ENCODE measurements at regions not wholly inside any gene's neighbourhood (a gene's known extent, or its start where the extent isn't known, plus 50 kb on each side); places are given as distances from the start of the nearest gene placed in this dataset.

DNA sequence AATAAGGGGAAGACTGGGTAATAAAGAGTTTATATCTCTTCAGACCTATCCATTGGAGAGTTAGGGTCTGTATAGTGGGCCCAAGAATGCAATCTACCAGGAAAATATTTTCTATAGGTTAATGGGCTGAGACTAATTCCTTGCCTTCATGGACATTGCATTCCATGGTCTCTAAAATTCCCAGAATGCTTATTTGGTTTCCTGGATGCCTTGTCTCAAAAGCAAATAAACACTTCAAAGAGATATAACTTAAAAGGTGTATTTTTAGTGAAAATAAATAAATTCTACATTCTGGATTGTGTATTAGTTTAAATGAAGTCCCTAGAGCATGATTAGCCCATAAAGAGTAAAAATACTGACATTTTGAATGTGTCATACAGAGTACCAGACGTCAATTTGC is 550.1 kb upstream of the PKN2 start:
- no peak for FAIRE-seq
- H3K27me3 ChIP-seq (ENCODE audit: control insufficient read depth in 3 of 3, insufficient read depth in 3 of 3, low read length in 3 of 3): no peaks in the 10 kb centered on the region
- 77 to 81% (median 80%) methylated on average over 1 of the region's 1 CpG for WGBS, 3 donors

DNA sequence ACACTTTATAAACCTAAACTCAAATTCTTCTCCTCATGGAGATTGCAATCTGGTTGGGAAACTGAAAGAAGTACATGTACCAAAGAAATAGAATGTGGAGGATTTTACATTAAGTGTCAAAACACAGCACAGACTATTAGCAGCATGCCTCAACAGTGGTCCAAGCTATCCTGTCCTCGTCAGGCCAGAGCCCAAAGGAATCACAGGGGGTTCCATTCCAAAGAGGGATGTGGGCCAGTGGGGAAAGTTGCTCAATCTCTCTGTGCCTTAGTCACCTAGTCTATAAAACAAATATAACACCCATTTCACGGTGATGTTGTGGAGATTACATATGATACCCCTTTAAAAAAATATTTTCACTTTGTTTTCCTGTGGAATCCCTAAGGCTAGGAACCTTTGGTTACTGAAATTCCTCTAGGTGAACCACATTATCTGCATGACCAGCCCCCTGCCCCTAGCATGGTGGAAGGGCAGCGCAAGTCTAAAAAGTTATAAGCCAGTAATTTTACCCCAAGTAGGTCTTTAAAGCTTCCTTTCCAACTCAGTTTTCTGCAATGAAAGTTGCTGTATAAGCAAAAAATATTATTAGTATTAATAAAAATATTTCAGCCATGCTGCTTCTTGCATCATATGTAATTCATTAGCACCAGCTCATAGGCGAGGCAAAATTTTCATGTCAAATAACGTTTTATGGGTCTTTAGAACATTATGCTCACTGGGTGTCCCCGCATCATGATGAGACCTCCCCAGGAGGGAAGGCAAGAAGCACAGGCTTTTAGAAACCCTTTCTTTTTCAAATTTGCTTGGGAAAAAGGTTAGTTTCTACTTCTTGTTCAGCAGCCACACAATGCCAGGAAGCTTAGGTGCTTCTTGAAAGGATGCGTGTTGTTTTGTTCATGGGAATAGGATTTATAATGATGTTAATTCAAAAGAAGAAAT is 548.8 kb upstream of the PKN2 start:
- WGBS, 3 donors: 91% methylated on average over 7 of the region's 7 CpGs
- H3K36me3 ChIP-seq (ENCODE audit: control insufficient read depth in 3 of 3, insufficient read depth in 2 of 3, low read depth in 1 of 3, low read length in 3 of 3): no peaks in the 10 kb centered on the region
- H3K27me3 ChIP-seq (ENCODE audit: control insufficient read depth in 3 of 3, insufficient read depth in 3 of 3, low read length in 3 of 3): no peaks in the 10 kb centered on the region
- DNase-seq (no peak), FAIRE-seq (no peak)
- H3K27ac ChIP-seq (ENCODE audit: low read depth in 1 of 3, low read length in 2 of 3): no peak overlapping the region
- no peaks in the 10 kb centered on the region for H3K4me1 ChIP-seq (ENCODE audit: control insufficient read depth in 3 of 3, insufficient read depth in 2 of 3, low read depth in 1 of 3, low read length in 2 of 3)
- no peaks in the 10 kb centered on the region for H3K9me3 ChIP-seq (ENCODE audit: control insufficient read depth in 2 of 2, insufficient read depth in 1 of 2, low read depth in 1 of 2, low read length in 1 of 2)
- no peak overlapping the region for H3K4me3 ChIP-seq (ENCODE audit: low read depth in 1 of 3, low read length in 3 of 3)

More for the DNA sequence above, 550.1 kb upstream of the PKN2 start:
- no peak for DNase-seq
- H3K4me1 ChIP-seq (ENCODE audit: control insufficient read depth in 3 of 3, insufficient read depth in 2 of 3, low read depth in 1 of 3, low read length in 2 of 3): no peaks in the 10 kb centered on the region
- no peaks in the 10 kb centered on the region for H3K9me3 ChIP-seq (ENCODE audit: control insufficient read depth in 2 of 2, insufficient read depth in 1 of 2, low read depth in 1 of 2, low read length in 1 of 2)
- H3K27ac ChIP-seq (ENCODE audit: low read depth in 1 of 3, low read length in 2 of 3): no peak overlapping the region
- no peak overlapping the region for H3K4me3 ChIP-seq (ENCODE audit: low read depth in 1 of 3, low read length in 3 of 3)
- H3K36me3 ChIP-seq (ENCODE audit: control insufficient read depth in 3 of 3, insufficient read depth in 2 of 3, low read depth in 1 of 3, low read length in 3 of 3): no peaks in the 10 kb centered on the region

DNA sequence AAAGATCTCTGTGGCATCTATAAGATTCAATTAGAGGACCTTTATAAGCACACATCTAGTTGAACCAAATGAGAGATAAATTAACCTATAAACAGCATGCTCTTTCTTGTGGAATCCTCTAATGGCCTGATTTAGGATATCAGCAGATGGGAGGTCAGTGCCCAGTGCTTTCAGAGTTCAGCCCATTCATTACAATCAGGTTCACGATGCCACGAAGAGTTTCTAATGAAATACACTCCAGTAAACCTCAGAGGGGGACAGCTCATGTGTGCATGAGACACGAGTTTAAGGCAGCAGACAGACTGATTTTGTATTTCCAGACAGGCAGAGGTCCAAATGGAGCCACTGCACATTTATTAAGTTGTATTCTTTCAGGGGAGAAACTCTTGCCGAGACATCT is 544.4 kb upstream of the PKN2 start:
- Histone ChIP-seq H3K4me3 (ENCODE audit: low read depth in 1 of 3, low read length in 3 of 3) (no peak overlapping the region), H3K9me3 (ENCODE audit: control insufficient read depth in 2 of 2, insufficient read depth in 1 of 2, low read depth in 1 of 2, low read length in 1 of 2) (no peaks in the 10 kb centered on the region), H3K4me1 (ENCODE audit: control insufficient read depth in 3 of 3, insufficient read depth in 2 of 3, low read depth in 1 of 3, low read length in 2 of 3) (no peaks in the 10 kb centered on the region), H3K36me3 (ENCODE audit: control insufficient read depth in 3 of 3, insufficient read depth in 2 of 3, low read depth in 1 of 3, low read length in 3 of 3) (no peaks in the 10 kb centered on the region), H3K27me3 (ENCODE audit: control insufficient read depth in 3 of 3, insufficient read depth in 3 of 3, low read length in 3 of 3) (no peaks in the 10 kb centered on the region), H3K27ac (ENCODE audit: low read depth in 1 of 3, low read length in 2 of 3) (no peak overlapping the region)
- DNase-seq (no peak), FAIRE-seq (no peak)
- WGBS, 3 donors: 74 to 90% (median 80%) methylated on average over 4 of the region's 4 CpGs

DNA sequence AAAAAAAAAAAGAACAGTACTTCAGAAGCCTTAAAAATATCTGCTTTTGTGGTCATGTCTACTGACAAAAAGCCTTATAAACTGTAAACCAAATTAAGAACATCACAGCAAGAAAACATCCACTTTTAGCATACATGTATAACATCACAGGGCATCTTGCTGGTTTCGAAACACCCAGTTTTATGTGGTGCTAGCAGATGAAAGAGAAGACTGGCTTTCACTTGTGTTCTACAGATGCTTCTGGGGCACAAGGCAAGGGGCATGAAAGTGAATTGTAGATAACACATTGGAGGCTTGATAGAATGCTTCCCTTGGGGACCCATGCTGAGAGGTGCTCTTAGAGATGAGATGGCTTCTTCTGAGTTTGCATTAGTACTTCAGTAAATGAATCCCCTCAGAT is 543.7 kb upstream of the PKN2 start:
- H3K27ac ChIP-seq (ENCODE audit: low read depth in 1 of 3, low read length in 2 of 3): no peak overlapping the region
- H3K4me1 ChIP-seq (ENCODE audit: control insufficient read depth in 3 of 3, insufficient read depth in 2 of 3, low read depth in 1 of 3, low read length in 2 of 3): no peaks in the 10 kb centered on the region
- H3K4me3 ChIP-seq (ENCODE audit: low read depth in 1 of 3, low read length in 3 of 3): no peak overlapping the region
- no peaks in the 10 kb centered on the region for H3K36me3 ChIP-seq (ENCODE audit: control insufficient read depth in 3 of 3, insufficient read depth in 2 of 3, low read depth in 1 of 3, low read length in 3 of 3)
- FAIRE-seq: no peak
- no peaks in the 10 kb centered on the region for H3K27me3 ChIP-seq (ENCODE audit: control insufficient read depth in 3 of 3, insufficient read depth in 3 of 3, low read length in 3 of 3)
- H3K9me3 ChIP-seq (ENCODE audit: control insufficient read depth in 2 of 2, insufficient read depth in 1 of 2, low read depth in 1 of 2, low read length in 1 of 2): no peaks in the 10 kb centered on the region
- DNase-seq: no peak
- 80 to 94% (median 90%) methylated on average over 1 of the region's 1 CpG for WGBS, 3 donors

DNA sequence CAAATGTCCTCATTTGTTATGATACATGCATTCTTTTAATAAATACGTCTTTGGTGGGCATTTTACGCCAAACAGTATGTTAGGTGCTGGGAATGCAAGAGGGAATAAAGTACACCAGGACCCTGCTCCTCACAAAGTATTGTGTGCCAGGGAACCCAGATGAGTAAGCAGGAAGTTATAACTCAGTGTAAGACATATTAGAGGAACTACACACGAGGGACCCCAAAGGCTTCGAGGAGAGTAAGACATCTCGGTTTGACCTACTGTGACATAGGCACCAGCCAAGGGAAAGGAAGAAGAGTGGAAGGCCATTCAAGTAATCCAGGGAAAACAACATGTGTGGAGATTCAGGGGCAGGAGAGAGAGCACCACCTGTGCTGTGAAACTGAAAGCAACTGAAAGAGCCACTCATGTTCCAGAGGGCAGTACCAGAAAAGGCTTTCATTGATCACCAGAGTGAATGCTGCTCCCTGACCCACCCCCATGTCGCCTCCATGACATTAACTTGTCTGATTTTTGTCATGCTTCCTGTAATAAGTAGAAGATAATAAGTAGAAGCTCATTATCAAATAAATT is 542.5 kb upstream of the PKN2 start:
- Histone ChIP-seq H3K27ac (ENCODE audit: low read depth in 1 of 3, low read length in 2 of 3) (no peak overlapping the region), H3K36me3 (ENCODE audit: control insufficient read depth in 3 of 3, insufficient read depth in 2 of 3, low read depth in 1 of 3, low read length in 3 of 3) (no peaks in the 10 kb centered on the region), H3K27me3 (ENCODE audit: control insufficient read depth in 3 of 3, insufficient read depth in 3 of 3, low read length in 3 of 3) (no peaks in the 10 kb centered on the region), H3K4me3 (ENCODE audit: low read depth in 1 of 3, low read length in 3 of 3) (no peak overlapping the region), H3K9me3 (ENCODE audit: control insufficient read depth in 2 of 2, insufficient read depth in 1 of 2, low read depth in 1 of 2, low read length in 1 of 2) (no peaks in the 10 kb centered on the region), H3K4me1 (ENCODE audit: control insufficient read depth in 3 of 3, insufficient read depth in 2 of 3, low read depth in 1 of 3, low read length in 2 of 3) (no peaks in the 10 kb centered on the region)
- no peak for FAIRE-seq
- peak; percentile 50 to 69 for DNase-seq
- 37 to 47% (median 39%) methylated on average over 6 of the region's 6 CpGs for WGBS, 3 donors

DNA sequence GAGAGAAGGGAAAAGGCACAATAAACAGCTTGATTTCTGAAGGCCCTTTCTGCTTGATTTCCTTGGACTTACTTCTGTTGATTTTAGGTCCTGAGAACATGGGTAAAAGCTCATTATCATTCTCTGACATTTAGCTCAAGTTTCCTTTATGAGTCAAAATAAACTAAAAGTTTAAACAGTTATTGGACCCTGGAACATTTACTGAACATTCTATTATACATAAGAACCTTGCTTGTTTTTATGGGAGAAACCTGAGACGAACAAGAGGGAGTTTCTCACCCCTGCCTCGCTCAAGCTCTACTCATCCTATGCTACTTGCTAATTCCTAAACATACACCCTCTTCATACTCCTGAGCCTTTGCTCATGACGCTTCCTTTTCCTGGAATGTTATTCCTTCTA is 538.3 kb upstream of the PKN2 start:
- H3K36me3 ChIP-seq (ENCODE audit: control insufficient read depth in 3 of 3, insufficient read depth in 2 of 3, low read depth in 1 of 3, low read length in 3 of 3): no peaks in the 10 kb centered on the region
- no peaks in the 10 kb centered on the region for H3K27me3 ChIP-seq (ENCODE audit: control insufficient read depth in 3 of 3, insufficient read depth in 3 of 3, low read length in 3 of 3)
- WGBS, 3 donors: 85 to 89% (median 89%) methylated on average over 3 of the region's 3 CpGs
- no peaks in the 10 kb centered on the region for H3K4me1 ChIP-seq (ENCODE audit: control insufficient read depth in 3 of 3, insufficient read depth in 2 of 3, low read depth in 1 of 3, low read length in 2 of 3)
- H3K4me3 ChIP-seq (ENCODE audit: low read depth in 1 of 3, low read length in 3 of 3): no peak overlapping the region
- no peak for FAIRE-seq
- DNase-seq: no peak
- no peaks in the 10 kb centered on the region for H3K9me3 ChIP-seq (ENCODE audit: control insufficient read depth in 2 of 2, insufficient read depth in 1 of 2, low read depth in 1 of 2, low read length in 1 of 2)
- no peak overlapping the region for H3K27ac ChIP-seq (ENCODE audit: low read depth in 1 of 3, low read length in 2 of 3)

DNA sequence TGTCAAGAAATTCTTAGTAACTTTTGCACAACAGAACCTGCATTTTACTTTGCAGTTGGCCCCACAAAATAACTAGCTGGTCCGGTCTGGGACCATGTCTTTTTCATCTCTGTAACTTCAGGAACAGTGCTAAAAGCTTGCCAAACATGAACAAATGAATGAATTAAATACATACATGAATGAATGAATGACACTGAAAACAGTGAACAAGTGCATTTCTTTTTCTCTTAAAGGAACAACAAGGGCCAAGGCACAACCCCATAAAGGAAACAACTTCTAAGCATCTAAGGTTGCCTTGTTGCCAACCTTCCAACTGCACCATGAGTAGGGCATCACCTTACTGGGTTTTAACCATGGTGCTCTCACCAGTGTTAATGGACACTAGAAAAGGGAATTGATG is 534.4 kb upstream of the PKN2 start:
- 89 to 96% (median 94%) methylated on average over 1 of the region's 1 CpG for WGBS, 3 donors
- DNase-seq (no peak), FAIRE-seq (no peak)
- Histone ChIP-seq H3K4me3 (ENCODE audit: low read depth in 1 of 3, low read length in 3 of 3) (no peak overlapping the region), H3K27me3 (ENCODE audit: control insufficient read depth in 3 of 3, insufficient read depth in 3 of 3, low read length in 3 of 3) (peaks cover 0 to 2% (median 0%) of the 10 kb centered on the region in 3 donors), H3K36me3 (ENCODE audit: control insufficient read depth in 3 of 3, insufficient read depth in 2 of 3, low read depth in 1 of 3, low read length in 3 of 3) (no peaks in the 10 kb centered on the region), H3K4me1 (ENCODE audit: control insufficient read depth in 3 of 3, insufficient read depth in 2 of 3, low read depth in 1 of 3, low read length in 2 of 3) (no peaks in the 10 kb centered on the region), H3K27ac (ENCODE audit: low read depth in 1 of 3, low read length in 2 of 3) (no peak overlapping the region), H3K9me3 (ENCODE audit: control insufficient read depth in 2 of 2, insufficient read depth in 1 of 2, low read depth in 1 of 2, low read length in 1 of 2) (no peaks in the 10 kb centered on the region)

DNA sequence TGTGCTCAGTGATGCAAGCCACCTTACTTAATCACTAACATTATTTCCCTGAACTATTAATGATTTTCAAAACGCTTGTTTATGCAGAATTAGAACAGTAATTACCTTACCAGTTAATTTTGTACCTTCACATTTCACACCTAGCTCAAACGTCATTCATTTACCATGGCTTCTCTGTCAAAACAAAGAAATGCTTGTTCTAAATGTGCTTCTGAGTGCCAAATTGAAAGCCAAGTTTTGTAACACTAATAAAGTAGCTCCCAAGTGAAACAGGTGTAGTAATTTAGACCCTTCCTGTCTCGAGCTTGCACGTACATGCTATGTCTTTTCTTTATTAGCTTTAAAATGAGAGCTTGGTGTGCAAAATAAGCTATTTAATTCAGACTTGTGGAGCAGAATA is 533.7 kb upstream of the PKN2 start:
- DNase-seq: peak in 1 of 2 donors; percentile 15
- 12 to 58% (median 31%) methylated on average over 4 of the region's 4 CpGs for WGBS, 3 donors
- Histone ChIP-seq H3K9me3 (ENCODE audit: control insufficient read depth in 2 of 2, insufficient read depth in 1 of 2, low read depth in 1 of 2, low read length in 1 of 2) (no peaks in the 10 kb centered on the region), H3K4me1 (ENCODE audit: control insufficient read depth in 3 of 3, insufficient read depth in 2 of 3, low read depth in 1 of 3, low read length in 2 of 3) (no peaks in the 10 kb centered on the region), H3K4me3 (ENCODE audit: low read depth in 1 of 3, low read length in 3 of 3) (no peak overlapping the region), H3K27ac (ENCODE audit: low read depth in 1 of 3, low read length in 2 of 3) (no peak overlapping the region), H3K36me3 (ENCODE audit: control insufficient read depth in 3 of 3, insufficient read depth in 2 of 3, low read depth in 1 of 3, low read length in 3 of 3) (no peaks in the 10 kb centered on the region), H3K27me3 (ENCODE audit: control insufficient read depth in 3 of 3, insufficient read depth in 3 of 3, low read length in 3 of 3) (peaks cover 0 to 2% (median 0%) of the 10 kb centered on the region in 3 donors)
- FAIRE-seq: no peak

Data from small intestine (tissue), 7 donors.